Loucy (cell line): ENCODE measurements at regions not wholly inside any gene's neighbourhood (a gene's known extent, or its start where the extent isn't known, plus 50 kb on each side); places are given as distances from the start of the nearest gene placed in this dataset.
"Not testable (repeated sequence)": the region's sequence is repeated elsewhere in the genome, so short reads cannot be mapped to it uniquely, and the experiment has no call there.

Source experiments
- H2AFZ ChIP-seq: fragments of 200-600 bp; sonication (generic); 2 replicates; pipeline ENCODE4 v1.6.0; 2016; ENCODE audit warnings: antibody characterized with exemption, mild to moderate bottlenecking, low read length, moderate library complexity
- H3F3A ChIP-seq: fragments of 200-600 bp; 2 replicates; pipeline ENCODE4 v1.6.0; 2016; ENCODE audit warnings: antibody characterized with exemption, low read depth, mild to moderate bottlenecking
- H3K27me3 ChIP-seq: fragments of 200-600 bp; sonication (generic); 2 replicates; pipeline ENCODE4 v1.6.1; 2014; ENCODE audit warnings: low read length, mild to moderate bottlenecking; ENCODE audit not compliant: insufficient read depth, poor library complexity, severe bottlenecking
- H3K36me3 ChIP-seq: fragments of 200-600 bp; sonication (generic); 2 replicates; pipeline ENCODE4 v1.6.1; 2016; ENCODE audit warnings: low read length; ENCODE audit not compliant: insufficient read depth
- H3K4me1 ChIP-seq: fragments of 200-600 bp; sonication (generic); 2 replicates; pipeline ENCODE4 v1.5.1; 2014; ENCODE audit warnings: low read length, mild to moderate bottlenecking; ENCODE audit not compliant: insufficient read depth, poor library complexity, severe bottlenecking
- H3K4me2 ChIP-seq: fragments of 200-600 bp; sonication (generic); 2 replicates; pipeline ENCODE4 v1.6.0; 2014; ENCODE audit warnings: antibody characterized with exemption, low read length, low read depth, mild to moderate bottlenecking; ENCODE audit not compliant: poor library complexity, severe bottlenecking
- H3K4me3 ChIP-seq: fragments of 200-600 bp; sonication (generic); 2 replicates; pipeline ENCODE4 v1.5.1; 2014; ENCODE audit warnings: low read length, mild to moderate bottlenecking, mixed read lengths; ENCODE audit not compliant: poor library complexity, severe bottlenecking
- H3K79me2 ChIP-seq: fragments of 200-600 bp; sonication (generic); 2 replicates; pipeline ENCODE4 v1.6.1; 2014; ENCODE audit warnings: low read length; ENCODE audit not compliant: insufficient read depth
- H3K9ac ChIP-seq: fragments of 200-600 bp; sonication (generic); 2 replicates; pipeline ENCODE4 v1.6.0; 2014; ENCODE audit warnings: mild to moderate bottlenecking, low read depth, low read length, moderate library complexity; ENCODE audit not compliant: poor library complexity, severe bottlenecking
- H3K9me2 ChIP-seq: fragments of 200-600 bp; sonication (generic); replicated peaks from 2 replicates; pipeline ENCODE4 v1.6.1; 2016; ENCODE audit warnings: low read depth, low read length, mixed read lengths
- H3K9me3 ChIP-seq: fragments of 200-600 bp; sonication (generic); 2 replicates; pipeline ENCODE4 v1.6.1; 2014; ENCODE audit warnings: mild to moderate bottlenecking, antibody characterized with exemption, low read length, low read depth; ENCODE audit not compliant: insufficient read depth
- H4K20me1 ChIP-seq: fragments of 200-600 bp; sonication (generic); 2 replicates; pipeline ENCODE4 v1.6.0; 2014; ENCODE audit warnings: antibody characterized with exemption, low read length, mild to moderate bottlenecking; ENCODE audit not compliant: insufficient read depth, poor library complexity, severe bottlenecking
- EZH2phosphoT487 ChIP-seq: fragments of 200-600 bp; IDR thresholded peaks from 2 replicates; pipeline ENCODE4 v1.6.1; 2018; ENCODE audit warnings: antibody characterized with exemption, mild to moderate bottlenecking, moderate library complexity, borderline replicate concordance
- TF ChIP-seq, protein P1 (sequence below): fragments of 200-600 bp; sonication (generic); conservative IDR thresholded peaks from 2 replicates; pipeline ENCODE4 v1.5.1; 2014; ENCODE audit warnings: mild to moderate bottlenecking, antibody characterized with exemption, low read length

DNA sequence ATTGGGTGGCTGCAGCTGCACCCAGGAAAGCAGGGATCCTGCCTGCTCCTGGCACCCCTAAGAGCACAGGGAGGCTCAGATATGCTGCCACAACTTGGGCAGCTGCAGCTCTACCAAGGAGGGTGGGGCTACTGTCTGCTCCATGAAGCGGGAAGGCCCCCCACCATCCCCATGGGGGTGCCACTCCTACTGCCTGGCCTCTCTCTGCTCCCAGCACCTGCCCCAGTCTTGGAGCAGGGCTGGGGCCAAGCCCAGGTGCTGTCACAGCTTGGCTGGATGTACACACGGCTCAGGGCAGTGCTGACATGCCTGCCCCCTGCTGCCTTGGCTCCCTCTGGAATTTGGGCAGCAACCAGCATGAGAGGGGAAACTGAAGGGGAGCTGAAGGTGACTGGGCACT lies 214.7 kb upstream of the PLPPR1 start:
- Histone ChIP-seq H3K4me2 (no peak overlapping the region), H3K4me1 (no peaks in the 10 kb centered on the region), H3K36me3 (no peaks in the 10 kb centered on the region), H2AFZ (no peak overlapping the region), H3K9me2 (no peaks in the 10 kb centered on the region), H3K4me3 (no peak overlapping the region), H4K20me1 (no peaks in the 10 kb centered on the region), H3F3A (no peaks in the 10 kb centered on the region), H3K9me3 (no peaks in the 10 kb centered on the region), H3K9ac (no peak overlapping the region), H3K27me3 (no peaks in the 10 kb centered on the region), H3K79me2 (no peaks in the 10 kb centered on the region)
- TF ChIP-seq EZH2phosphoT487, result no peak
- TF ChIP-seq, protein P1, sequence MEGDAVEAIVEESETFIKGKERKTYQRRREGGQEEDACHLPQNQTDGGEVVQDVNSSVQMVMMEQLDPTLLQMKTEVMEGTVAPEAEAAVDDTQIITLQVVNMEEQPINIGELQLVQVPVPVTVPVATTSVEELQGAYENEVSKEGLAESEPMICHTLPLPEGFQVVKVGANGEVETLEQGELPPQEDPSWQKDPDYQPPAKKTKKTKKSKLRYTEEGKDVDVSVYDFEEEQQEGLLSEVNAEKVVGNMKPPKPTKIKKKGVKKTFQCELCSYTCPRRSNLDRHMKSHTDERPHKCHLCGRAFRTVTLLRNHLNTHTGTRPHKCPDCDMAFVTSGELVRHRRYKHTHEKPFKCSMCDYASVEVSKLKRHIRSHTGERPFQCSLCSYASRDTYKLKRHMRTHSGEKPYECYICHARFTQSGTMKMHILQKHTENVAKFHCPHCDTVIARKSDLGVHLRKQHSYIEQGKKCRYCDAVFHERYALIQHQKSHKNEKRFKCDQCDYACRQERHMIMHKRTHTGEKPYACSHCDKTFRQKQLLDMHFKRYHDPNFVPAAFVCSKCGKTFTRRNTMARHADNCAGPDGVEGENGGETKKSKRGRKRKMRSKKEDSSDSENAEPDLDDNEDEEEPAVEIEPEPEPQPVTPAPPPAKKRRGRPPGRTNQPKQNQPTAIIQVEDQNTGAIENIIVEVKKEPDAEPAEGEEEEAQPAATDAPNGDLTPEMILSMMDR, result no peak

GRCh38 chr9:100819980-100820379 lies 208.5 kb upstream of the PLPPR1 start:
- H3K4me3 ChIP-seq, result no peak overlapping the region
- TF ChIP-seq, protein P1, result no peak
- no peak for TF ChIP-seq EZH2phosphoT487

DNA sequence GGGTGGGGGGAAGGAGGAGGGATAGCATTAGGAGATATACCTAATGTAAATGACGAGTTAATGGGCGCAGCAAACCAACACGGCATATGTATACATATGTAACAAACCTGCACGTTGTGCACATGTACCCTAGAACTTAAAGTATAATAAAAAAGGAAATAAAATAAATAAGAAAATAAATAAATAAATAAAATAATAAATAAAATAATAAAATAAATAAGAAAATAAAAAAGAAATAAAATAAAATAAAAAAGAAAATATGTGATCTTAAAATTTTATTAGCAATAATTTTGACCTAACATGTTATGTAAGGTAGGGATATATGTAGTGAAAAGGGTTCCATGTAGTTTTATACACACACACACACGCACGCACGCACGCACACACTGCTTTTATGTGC lies 195.5 kb upstream of the PLPPR1 start:
- H3K9me2 ChIP-seq, H3K4me1 ChIP-seq, H3K36me3 ChIP-seq, H3K9me3 ChIP-seq, H3K4me2 ChIP-seq, H2AFZ ChIP-seq, H3F3A ChIP-seq, H4K20me1 ChIP-seq, H3K27me3 ChIP-seq, H3K9ac ChIP-seq, H3K79me2 ChIP-seq, H3K4me3 ChIP-seq: not testable (repeated sequence)

More at GRCh38 chr9:100819980-100820379, 208.5 kb upstream of the PLPPR1 start:
- no peak overlapping the region for H2AFZ ChIP-seq
- H3K36me3 ChIP-seq, result no peaks in the 10 kb centered on the region
- H3K9me3 ChIP-seq, result no peaks in the 10 kb centered on the region
- no peak overlapping the region for H3K9ac ChIP-seq
- no peaks in the 10 kb centered on the region for H3F3A ChIP-seq
- H3K4me1 ChIP-seq, result no peaks in the 10 kb centered on the region
- H3K4me2 ChIP-seq, result no peak overlapping the region
- no peaks in the 10 kb centered on the region for H3K27me3 ChIP-seq
- no peaks in the 10 kb centered on the region for H3K79me2 ChIP-seq
- H3K9me2 ChIP-seq, result no peaks in the 10 kb centered on the region
- H4K20me1 ChIP-seq, result no peaks in the 10 kb centered on the region

DNA sequence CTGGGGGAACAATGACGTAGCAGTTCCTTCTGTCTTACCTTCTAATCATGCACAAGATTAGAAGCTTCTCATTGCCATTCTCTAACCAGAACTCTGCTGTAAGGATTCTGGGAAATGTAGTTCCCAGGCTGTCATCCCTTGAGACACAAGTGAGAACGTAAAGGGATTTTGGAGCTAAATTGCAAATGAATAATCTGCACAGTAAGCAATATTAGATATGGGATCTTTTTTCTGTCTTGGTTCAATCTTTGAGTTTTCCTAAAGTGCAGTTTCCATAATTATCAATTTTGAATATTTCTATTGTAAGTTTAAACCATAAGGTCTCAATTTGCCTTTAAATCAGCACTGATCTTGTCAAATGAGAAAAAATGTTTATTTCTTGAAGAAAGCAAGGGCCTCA lies 189.7 kb upstream of the PLPPR1 start:
- Histone ChIP-seq H3K9ac (no peak overlapping the region), H3K79me2 (no peaks in the 10 kb centered on the region), H3K36me3 (no peaks in the 10 kb centered on the region), H4K20me1 (no peaks in the 10 kb centered on the region), H3K4me1 (no peaks in the 10 kb centered on the region), H2AFZ (no peak overlapping the region), H3K9me2 (no peaks in the 10 kb centered on the region; the same call in 1 of the 2 replicates), H3K4me3 (no peak overlapping the region), H3K4me2 (no peak overlapping the region), H3K9me3 (no peaks in the 10 kb centered on the region), H3K27me3 (no peaks in the 10 kb centered on the region), H3F3A (no peaks in the 10 kb centered on the region)
- TF ChIP-seq EZH2phosphoT487, result no peak
- TF ChIP-seq, protein P1, result no peak
